Fibroblast of villous mesenchyme (primary cell): ENCODE measurements at regions not wholly inside any gene's neighbourhood (a gene's known extent, or its start where the extent isn't known, plus 50 kb on each side); places are given as distances from the start of the nearest gene placed in this dataset.

Experiments
- DNase-seq: peaks from one replicate; pipeline ENCODE4 v3.0.0-alpha.2; 2010; ENCODE audit warnings: low read depth
- H3K4me3 ChIP-seq: 2 replicates; pipeline ENCODE4 v1.5.1; 2011; ENCODE audit warnings: low read depth, mild to moderate bottlenecking, low read length
- CTCF ChIP-seq: IDR thresholded peaks from 2 replicates; pipeline ENCODE4 v1.5.1; 2012; ENCODE audit warnings: low read depth, mild to moderate bottlenecking, low read length; ENCODE audit not compliant: insufficient read depth

- no peak for TF ChIP-seq CTCF
- no peak for DNase-seq
- H3K4me3 ChIP-seq = no peak overlapping the region
Observed at GRCh38 chrX:139224953-139225665, 305.4 kb upstream of the F9 start.

- H3K4me3 ChIP-seq = no peak overlapping the region
- no peak for DNase-seq
- TF ChIP-seq CTCF = no peak
Observed at GRCh38 chrX:139222511-139223200, 307.9 kb upstream of the F9 start.

GRCh38 chrX:139213241-139213709 is 317.3 kb upstream of the F9 start:
- no peak for TF ChIP-seq CTCF
- H3K4me3 ChIP-seq = no peak overlapping the region
- DNase-seq = no peak

- no peak for TF ChIP-seq CTCF
- no peak overlapping the region for H3K4me3 ChIP-seq
- DNase-seq = no peak
Observed at GRCh38 chrX:139211568-139212182, 318.9 kb upstream of the F9 start.

GRCh38 chrX:139209342-139209741 is 321.2 kb upstream of the F9 start:
- no peak for TF ChIP-seq CTCF
- H3K4me3 ChIP-seq = no peak overlapping the region

GRCh38 chrX:139207655-139208054 is 322.9 kb upstream of the F9 start:
- H3K4me3 ChIP-seq = no peak overlapping the region
- DNase-seq = no peak
- TF ChIP-seq CTCF = no peak

More at GRCh38 chrX:139209342-139209741, 321.2 kb upstream of the F9 start:
- DNase-seq = no peak
